HL-60 (cell line): ENCODE measurements at regions not wholly inside any gene's neighbourhood (a gene's known extent, or its start where the extent isn't known, plus 50 kb on each side); places are given as distances from the start of the nearest gene placed in this dataset.

Source experiments
- DNase-seq, 2 experiments: peaks; one replicate each; pipeline ENCODE4 v3.0.0-alpha.2; 2010 to 2020; ENCODE audit warnings: low read depth in 1 of 2, low spot score in 1 of 2
- H3K27ac ChIP-seq: fragments of 250-450 bp; sonication (Bioruptor Pico); replicated peaks from 2 replicates; pipeline ENCODE4 v1.5.1; 2020; ENCODE audit warnings: mild to moderate bottlenecking, moderate library complexity
- H3K27me3 ChIP-seq: fragments of 250-450 bp; sonication (Bioruptor Pico); 2 replicates; pipeline ENCODE4 v1.5.1; 2021; ENCODE audit warnings: mild to moderate bottlenecking, moderate library complexity; ENCODE audit not compliant: insufficient read depth, poor library complexity, severe bottlenecking
- H3K4me3 ChIP-seq: replicated peaks from 2 replicates; pipeline ENCODE4 v1.5.1; 2011; ENCODE audit warnings: mild to moderate bottlenecking, control low read depth, low read length; ENCODE audit not compliant: insufficient read depth
- CTCF ChIP-seq: IDR thresholded peaks from one replicate; pipeline ENCODE4 v1.5.1; 2011; ENCODE audit warnings: low read length, control low read depth, inconsistent platforms; ENCODE audit not compliant: insufficient read depth
- GABPA ChIP-seq: IDR thresholded peaks from 2 replicates; pipeline ENCODE4 v1.6.1; 2012; ENCODE audit warnings: low read depth
- POLR2AphosphoS5 ChIP-seq: IDR thresholded peaks from 2 replicates; pipeline ENCODE4 v1.6.1; 2012; ENCODE audit warnings: low read depth
- SPI1 ChIP-seq: IDR thresholded peaks from 2 replicates; pipeline ENCODE4 v1.6.1; 2012; ENCODE audit warnings: low read depth, mild to moderate bottlenecking, borderline replicate concordance
- TF ChIP-seq, protein P1 (sequence below): IDR thresholded peaks from 2 replicates; pipeline ENCODE4 v1.6.1; 2012; ENCODE audit warnings: low read depth; ENCODE audit not compliant: insufficient replicate concordance

- DNase-seq = no peak
- TF ChIP-seq SPI1 (no peak), POLR2AphosphoS5 (no peak)
- TF ChIP-seq, protein P1, sequence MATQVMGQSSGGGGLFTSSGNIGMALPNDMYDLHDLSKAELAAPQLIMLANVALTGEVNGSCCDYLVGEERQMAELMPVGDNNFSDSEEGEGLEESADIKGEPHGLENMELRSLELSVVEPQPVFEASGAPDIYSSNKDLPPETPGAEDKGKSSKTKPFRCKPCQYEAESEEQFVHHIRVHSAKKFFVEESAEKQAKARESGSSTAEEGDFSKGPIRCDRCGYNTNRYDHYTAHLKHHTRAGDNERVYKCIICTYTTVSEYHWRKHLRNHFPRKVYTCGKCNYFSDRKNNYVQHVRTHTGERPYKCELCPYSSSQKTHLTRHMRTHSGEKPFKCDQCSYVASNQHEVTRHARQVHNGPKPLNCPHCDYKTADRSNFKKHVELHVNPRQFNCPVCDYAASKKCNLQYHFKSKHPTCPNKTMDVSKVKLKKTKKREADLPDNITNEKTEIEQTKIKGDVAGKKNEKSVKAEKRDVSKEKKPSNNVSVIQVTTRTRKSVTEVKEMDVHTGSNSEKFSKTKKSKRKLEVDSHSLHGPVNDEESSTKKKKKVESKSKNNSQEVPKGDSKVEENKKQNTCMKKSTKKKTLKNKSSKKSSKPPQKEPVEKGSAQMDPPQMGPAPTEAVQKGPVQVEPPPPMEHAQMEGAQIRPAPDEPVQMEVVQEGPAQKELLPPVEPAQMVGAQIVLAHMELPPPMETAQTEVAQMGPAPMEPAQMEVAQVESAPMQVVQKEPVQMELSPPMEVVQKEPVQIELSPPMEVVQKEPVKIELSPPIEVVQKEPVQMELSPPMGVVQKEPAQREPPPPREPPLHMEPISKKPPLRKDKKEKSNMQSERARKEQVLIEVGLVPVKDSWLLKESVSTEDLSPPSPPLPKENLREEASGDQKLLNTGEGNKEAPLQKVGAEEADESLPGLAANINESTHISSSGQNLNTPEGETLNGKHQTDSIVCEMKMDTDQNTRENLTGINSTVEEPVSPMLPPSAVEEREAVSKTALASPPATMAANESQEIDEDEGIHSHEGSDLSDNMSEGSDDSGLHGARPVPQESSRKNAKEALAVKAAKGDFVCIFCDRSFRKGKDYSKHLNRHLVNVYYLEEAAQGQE = no peak
- H3K4me3 ChIP-seq = no peak overlapping the region
- H3K27me3 ChIP-seq = no peaks in the 10 kb centered on the region
- no peak overlapping the region for H3K27ac ChIP-seq
Observed at GRCh38 chr11:10387206-10388083, 67.6 kb upstream of the AMPD3 start.

DNA sequence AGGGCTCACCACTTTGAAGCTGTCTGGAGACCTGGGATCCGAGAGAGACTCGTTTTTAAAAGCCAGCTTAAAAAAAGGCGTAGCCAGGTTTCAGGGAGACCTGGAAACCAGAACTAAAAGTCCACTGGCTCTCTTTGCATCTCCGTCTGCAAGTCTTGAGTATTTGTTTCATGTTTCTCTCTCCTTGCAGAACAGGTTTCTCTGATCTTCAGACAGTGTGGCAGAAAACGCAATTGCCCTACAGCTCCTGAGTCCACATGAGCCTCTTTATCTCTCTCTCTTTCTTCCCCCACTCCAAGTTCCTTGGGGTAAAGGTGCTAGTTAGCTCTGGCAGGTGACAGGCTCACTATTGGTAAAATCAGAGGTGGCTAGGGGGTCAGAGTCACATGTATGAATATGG, 67.0 kb upstream of the AMPD3 start:
- DNase-seq = no peak
- TF ChIP-seq CTCF (no peak), POLR2AphosphoS5 (no peak), GABPA (no peak), SPI1 (no peak)
- TF ChIP-seq, protein P1 = no peak
- Histone ChIP-seq H3K27ac (no peak overlapping the region), H3K27me3 (no peaks in the 10 kb centered on the region), H3K4me3 (no peak overlapping the region)

DNA sequence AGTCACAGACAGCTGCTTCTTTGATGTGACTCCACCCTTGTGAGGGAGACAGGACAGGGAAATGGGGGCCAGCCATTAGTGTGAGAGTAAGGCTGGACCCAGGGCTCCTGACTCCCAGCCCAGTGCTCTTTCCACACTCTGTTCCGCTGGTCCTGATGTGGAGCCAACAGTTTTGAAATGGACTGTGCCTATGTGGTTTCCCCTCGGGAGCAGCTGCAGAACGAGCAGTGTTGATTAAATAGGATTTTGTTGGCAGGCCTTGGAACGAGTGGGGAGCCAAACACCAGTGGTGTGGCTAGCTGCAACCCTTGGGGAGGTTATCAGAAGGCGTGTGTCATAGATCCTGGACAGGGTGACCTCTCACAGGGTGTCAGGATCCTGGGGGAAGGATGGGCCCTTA, 66.5 kb upstream of the AMPD3 start:
- TF ChIP-seq GABPA = no peak
- no peak for TF ChIP-seq POLR2AphosphoS5
- no peak overlapping the region for H3K4me3 ChIP-seq
- DNase-seq = no peak
- no peak overlapping the region for H3K27ac ChIP-seq
- H3K27me3 ChIP-seq = no peaks in the 10 kb centered on the region

DNA sequence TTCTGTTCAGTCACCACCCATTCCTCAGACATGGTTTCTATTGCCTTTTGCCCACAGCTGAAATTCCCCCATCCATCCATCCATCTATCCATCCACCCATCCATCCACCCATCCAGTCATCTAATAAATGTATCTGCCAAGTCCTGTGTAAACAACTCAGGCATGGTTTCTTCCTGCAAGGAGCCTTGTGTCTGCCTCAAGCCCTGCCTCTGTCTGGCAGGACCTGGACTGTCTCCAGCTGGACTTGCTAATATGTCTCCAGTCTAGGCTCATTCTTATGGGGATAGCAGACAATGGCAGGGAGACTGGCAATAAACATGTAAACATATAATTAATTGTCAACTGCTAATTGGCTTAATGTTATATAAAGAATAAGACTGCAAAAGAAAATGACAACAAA, 64.7 kb upstream of the AMPD3 start:
- Histone ChIP-seq H3K27me3 (no peaks in the 10 kb centered on the region), H3K4me3 (no peak overlapping the region), H3K27ac (no peak overlapping the region)
- no peak for TF ChIP-seq POLR2AphosphoS5
- TF ChIP-seq GABPA = no peak
- TF ChIP-seq SPI1 = no peak
- no peak for TF ChIP-seq CTCF
- TF ChIP-seq, protein P1 = no peak
- DNase-seq = no peak
